ENCODE measurements at regions not wholly inside any gene's neighbourhood (a gene's known extent, or its start where the extent isn't known, plus 50 kb on each side); places are given as distances from the start of the nearest gene placed in this dataset.
"Not testable (repeated sequence)": the region's sequence is repeated elsewhere in the genome, so short reads cannot be mapped to it uniquely, and the experiment has no call there.

DNA sequence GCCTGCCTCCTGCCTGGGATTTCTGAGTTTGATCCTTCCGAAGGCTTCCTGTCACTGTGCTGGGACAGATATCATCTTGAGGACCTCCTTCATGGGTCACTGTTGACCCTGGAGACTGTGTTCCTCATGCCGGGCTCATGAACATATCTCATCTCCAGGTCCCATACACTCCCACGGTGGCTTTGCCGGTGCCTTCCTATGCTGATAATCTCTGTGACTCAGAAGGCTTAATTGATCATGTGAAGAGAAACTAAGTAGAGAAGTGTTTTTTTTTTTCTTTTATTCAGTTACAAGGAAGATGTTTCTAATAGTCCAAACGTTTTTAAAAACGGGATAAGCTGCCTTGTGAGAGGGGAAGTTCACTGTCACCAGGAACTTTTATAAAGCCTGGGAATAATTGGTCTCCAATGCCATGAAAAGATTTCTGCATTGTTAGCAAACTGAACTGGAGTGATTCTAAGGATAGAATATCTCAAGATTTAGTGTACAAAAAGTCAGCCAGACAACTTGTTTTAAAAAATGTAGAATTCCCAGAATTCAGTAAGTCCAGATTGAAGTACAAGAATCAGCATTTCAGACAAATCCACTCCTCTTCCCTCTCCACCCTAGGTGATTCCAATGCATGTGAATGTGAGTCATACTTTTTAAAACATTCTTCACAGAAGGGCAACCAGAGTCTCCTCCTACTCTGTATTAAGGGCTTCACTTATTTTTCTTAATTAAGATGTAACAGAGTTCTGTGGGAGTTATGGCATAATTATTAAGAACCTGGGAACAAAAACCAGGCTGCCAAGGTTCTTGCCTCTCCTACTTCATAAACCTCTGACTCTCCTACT is 139.8 kb upstream of the LGR5 start:
- DNase-seq (ENCODE audit: low spot score): no peak

DNA sequence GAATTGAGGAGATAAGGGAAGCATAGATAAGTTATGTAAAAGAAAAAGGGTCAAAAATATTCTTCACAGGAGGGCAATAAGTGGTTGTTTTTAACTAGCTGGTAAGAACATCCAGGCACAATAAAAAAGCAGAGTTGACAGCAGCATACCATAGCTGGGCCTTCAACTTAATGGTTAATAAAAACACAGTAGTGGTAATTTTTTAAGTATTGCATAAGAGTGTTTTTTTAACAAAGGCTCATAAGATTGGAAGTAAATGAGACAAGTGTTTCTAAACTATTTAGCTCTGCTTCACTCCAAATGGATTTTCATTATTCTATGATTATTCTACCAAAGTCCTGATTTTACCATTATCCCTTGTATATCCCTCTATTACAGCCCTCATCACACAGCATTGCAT is 140.1 kb upstream of the TSPAN8 start:
- no peak for DNase-seq (ENCODE audit: low spot score)

GRCh38 chr12:71295953-71296352 is 138.2 kb upstream of the TSPAN8 start:
- DNase-seq (ENCODE audit: low spot score): no peak

DNA sequence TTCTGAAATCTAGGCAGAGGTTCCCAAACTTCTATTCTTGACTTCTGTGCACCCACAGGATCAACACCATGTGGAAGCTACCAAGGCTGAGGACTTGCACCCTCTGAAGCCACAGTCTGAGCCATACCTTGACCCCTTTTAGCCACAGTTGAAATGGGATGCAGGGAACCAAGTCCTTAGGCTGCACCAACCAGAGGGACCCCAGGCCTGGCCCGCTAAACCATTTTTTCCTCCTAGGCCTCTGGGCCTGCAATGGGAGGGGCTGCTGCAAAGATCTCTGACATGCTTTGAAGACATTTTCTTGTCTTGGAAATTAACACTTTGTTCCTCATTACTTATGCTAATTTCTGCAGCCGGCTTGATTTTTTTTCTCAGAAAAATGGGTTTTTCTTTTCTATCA is 133.9 kb upstream of the TSPAN8 start:
- DNase-seq (ENCODE audit: low spot score): no peak

- no peak for DNase-seq (ENCODE audit: low spot score)
These were observed 126.1 kb upstream of the TSPAN8 start for GRCh38 chr12:71283883-71284282.

DNA sequence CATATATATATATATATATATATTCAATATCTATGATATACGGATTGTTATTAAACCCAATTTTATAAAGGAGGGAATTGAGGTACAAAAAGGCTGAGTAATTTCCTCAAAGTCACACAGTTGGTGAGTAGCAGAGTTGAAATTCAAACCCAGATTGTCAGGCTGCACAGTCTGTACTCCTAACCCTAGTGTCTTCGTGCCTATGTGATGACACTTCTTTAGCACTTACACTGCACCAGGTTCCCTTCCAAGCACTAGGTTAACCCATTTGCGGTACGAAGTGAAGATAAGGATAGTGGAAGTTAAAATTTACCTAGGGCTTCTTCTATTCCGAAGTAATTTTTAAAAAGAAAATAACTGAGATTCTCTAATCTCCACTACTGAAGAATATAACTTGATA is 125.1 kb upstream of the TSPAN8 start:
- no peak for DNase-seq (ENCODE audit: low spot score)

- no peak for DNase-seq (ENCODE audit: low spot score)
These were observed 124.2 kb upstream of the TSPAN8 start for GRCh38 chr12:71282020-71282419.

GRCh38 chr12:71281425-71281824 is 123.6 kb upstream of the TSPAN8 start:
- DNase-seq (ENCODE audit: low spot score): no peak

DNA sequence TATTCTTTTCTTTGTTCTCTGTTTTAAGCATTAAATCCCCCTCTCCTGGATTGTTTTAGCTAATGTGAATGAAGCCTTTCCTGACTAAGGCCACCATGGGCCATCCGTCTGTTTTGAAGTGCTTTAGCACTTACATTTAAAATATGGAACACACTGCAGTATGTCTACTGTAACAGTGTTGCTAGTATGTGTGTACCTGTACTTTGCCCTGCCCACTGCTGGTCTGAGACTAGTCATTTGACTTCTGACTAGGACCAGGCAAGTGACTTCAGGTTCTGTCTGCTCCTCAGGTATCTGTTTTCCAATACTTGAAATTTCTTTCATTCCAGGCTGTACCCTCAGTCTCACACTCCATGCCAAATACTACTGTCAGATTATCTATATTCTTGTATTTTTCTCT is 120.1 kb upstream of the TSPAN8 start:
- no peak for DNase-seq (ENCODE audit: low spot score)

- DNase-seq (ENCODE audit: low spot score): no peak
These were observed 118.7 kb upstream of the TSPAN8 start for GRCh38 chr12:71276541-71276940.

DNA sequence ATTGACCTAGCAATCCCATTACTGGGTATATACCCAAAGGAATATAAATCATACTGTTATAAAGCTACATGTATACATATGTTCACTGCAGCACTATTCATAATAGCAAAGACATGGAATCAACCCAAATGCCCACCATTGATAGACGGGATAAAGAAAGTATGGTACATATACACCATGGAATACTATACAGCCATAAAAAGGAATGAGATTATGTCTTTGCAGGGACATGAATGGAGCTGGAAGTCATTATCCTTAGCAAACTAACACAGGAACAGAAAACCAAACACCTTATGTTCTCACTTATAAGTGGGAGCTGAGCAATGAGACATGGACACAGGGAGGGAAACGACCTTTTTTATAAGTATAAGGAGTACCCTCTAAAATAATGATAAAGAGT is 113.0 kb upstream of the TSPAN8 start:
- not testable (repeated sequence) for DNase-seq (ENCODE audit: low spot score)

- no peak for DNase-seq (ENCODE audit: low spot score)
These were observed 112.3 kb upstream of the TSPAN8 start for GRCh38 chr12:71270057-71270456.

DNA sequence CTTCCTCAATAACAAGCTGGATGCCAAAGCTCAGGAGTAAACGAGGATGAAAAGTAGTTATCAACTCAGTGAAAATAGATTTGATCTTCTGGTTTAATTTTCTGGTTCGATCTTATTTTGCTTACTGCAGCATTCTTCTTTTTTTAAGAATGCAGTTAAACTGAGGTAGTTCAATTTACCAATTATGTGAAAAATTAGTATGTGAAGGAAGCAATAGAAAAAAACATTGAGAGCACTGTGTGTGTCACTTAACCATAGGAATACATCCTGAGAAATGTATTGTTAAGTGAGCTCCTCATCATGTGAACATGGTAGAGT is 111.4 kb upstream of the TSPAN8 start:
- DNase-seq (ENCODE audit: low spot score): no peak

DNA sequence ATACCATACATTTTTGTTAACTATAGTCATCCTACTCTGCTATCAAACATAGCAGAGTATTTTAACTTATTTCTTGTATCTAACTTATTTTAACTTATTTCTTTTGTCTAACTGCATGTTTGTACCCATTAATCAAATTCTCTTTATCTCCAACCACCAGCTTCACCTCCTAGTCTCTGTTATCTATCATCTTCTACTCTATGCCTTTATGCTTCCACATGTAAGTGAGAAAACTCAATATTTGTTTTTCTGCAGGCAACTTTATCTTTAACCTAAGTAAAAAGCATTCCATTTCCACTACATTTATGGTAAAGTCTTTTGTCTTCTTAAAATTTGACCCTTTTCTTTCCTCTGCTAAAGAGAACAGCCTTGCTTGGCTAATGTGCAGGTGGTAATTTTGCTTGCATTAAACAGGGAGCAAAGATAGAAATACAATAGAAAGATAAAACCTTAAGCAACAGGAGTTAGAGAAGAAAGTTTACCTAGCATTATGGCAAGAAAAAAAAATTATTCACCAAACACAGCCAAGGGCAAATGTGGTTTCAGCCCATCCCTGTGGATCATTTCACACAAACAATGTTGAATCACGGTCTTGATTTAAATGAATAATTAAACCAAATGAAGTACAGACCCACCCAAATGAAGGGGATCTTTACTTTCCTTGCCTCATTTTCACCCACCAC is 110.9 kb upstream of the TSPAN8 start:
- no peak for DNase-seq (ENCODE audit: low spot score)

- no peak for DNase-seq (ENCODE audit: low spot score)
These were observed 108.8 kb upstream of the TSPAN8 start for GRCh38 chr12:71266606-71267005.

DNA sequence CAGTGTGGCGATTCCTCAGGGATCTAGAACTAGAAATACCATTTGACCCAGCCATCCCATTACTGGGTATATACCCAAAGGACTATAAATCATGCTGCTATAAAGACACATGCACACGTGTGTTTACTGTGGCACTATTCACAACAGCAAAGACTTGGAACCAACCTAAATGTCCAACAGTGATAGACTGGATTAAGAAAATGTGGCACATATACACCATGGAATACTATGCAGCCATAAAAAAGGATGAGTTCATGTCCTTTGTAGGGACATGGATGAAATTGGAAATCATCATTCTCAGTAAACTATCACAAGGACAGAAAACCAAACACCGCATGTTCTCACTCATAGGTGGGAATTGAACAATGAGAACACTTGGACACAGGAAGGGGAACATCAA is 107.9 kb upstream of the TSPAN8 start:
- not testable (repeated sequence) for DNase-seq (ENCODE audit: low spot score)

- DNase-seq (ENCODE audit: low spot score): no peak
These were observed 104.7 kb upstream of the TSPAN8 start for GRCh38 chr12:71262466-71262865.

- no peak for DNase-seq (ENCODE audit: low spot score)
These were observed 94.7 kb upstream of the TSPAN8 start for GRCh38 chr12:71252473-71252872.

DNA sequence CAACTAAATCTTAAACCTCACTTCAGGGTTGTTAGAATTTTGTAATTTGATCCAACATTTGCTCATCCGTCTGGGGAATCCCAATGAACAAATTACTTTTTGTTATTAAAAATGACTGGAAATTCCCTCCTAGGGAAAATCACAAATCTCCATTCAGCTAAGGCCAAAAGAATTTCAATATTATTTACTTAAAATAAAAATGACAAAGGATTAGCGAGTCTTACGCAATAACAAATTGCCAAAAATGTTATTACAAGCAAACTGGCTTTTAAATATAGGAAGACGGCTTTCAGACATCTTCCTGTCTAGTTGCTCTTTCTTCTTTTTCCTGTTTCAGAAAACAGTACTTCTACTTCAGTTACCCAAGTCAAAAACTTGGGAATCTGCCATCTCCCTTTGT is 92.4 kb upstream of the TSPAN8 start:
- no peak for DNase-seq (ENCODE audit: low spot score)

DNA sequence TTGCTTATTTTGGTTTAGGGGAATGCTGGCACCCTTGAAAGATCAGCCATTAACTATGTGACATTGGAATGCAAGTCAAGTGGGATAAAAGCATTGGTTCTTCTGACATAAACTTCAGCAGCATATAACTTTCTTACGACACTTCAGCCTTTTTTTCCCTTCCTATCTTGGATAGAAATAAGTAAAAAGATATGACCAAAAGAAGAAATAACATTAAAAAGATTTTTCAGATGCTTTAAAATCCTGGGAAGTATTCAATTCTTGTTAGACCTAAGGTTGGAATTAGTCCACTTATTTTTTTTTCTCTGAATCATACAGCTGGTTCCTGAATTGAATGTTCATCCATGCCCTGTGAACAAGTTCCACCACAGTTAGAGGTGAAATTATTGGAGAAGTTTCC is 85.6 kb upstream of the TSPAN8 start:
- no peak for DNase-seq (ENCODE audit: low spot score)

GRCh38 chr12:71242511-71242910 is 84.7 kb upstream of the TSPAN8 start:
- DNase-seq (ENCODE audit: low spot score): no peak

GRCh38 chr12:71240946-71241345 is 83.1 kb upstream of the TSPAN8 start:
- DNase-seq (ENCODE audit: low spot score): no peak

GRCh38 chr12:71239731-71240130 is 81.9 kb upstream of the TSPAN8 start:
- DNase-seq (ENCODE audit: low spot score): no peak

GRCh38 chr12:71237128-71237527 is 79.3 kb upstream of the TSPAN8 start:
- no peak for DNase-seq (ENCODE audit: low spot score)

All from D341Med (cell line).